DND-41 (cell line): ENCODE measurements at regions not wholly inside any gene's neighbourhood (a gene's known extent, or its start where the extent isn't known, plus 50 kb on each side); places are given as distances from the start of the nearest gene placed in this dataset.
"Not testable (repeated sequence)": the region's sequence is repeated elsewhere in the genome, so short reads cannot be mapped to it uniquely, and the experiment has no call there.

Experiments
- ATAC-seq: fragments of 200-7000 bp; cut with Tn5 transposase; 3 replicates; pipeline ENCODE4 v1.9.1; 2021; ENCODE audit warnings: low read depth; ENCODE audit not compliant: insufficient read depth
- DNase-seq: peaks from one replicate; pipeline ENCODE4 v3.0.0-alpha.2; 2020
- H2AFZ ChIP-seq: 2 replicates; pipeline ENCODE4 v1.6.0; 2012; ENCODE audit warnings: low read depth, low read length
- H3K27ac ChIP-seq: 2 replicates; pipeline ENCODE4 v1.5.1; 2012; ENCODE audit warnings: low read length, inconsistent platforms
- H3K27me3 ChIP-seq: fragments of 200-600 bp; sonication (generic); 2 replicates; pipeline ENCODE4 v1.6.0; 2012; ENCODE audit warnings: low read length, mild to moderate bottlenecking, inconsistent platforms; ENCODE audit not compliant: insufficient read depth, poor library complexity
- H3K36me3 ChIP-seq: 2 replicates; pipeline ENCODE4 v1.5.1; 2012; ENCODE audit warnings: low read length, inconsistent platforms; ENCODE audit not compliant: insufficient read depth
- H3K4me1 ChIP-seq: 2 replicates; pipeline ENCODE4 v1.5.1; 2012; ENCODE audit warnings: mild to moderate bottlenecking, low read length; ENCODE audit not compliant: insufficient read depth
- H3K4me2 ChIP-seq: 2 replicates; pipeline ENCODE4 v1.6.0; 2012; ENCODE audit warnings: mild to moderate bottlenecking, moderate library complexity, low read length, inconsistent platforms; ENCODE audit not compliant: insufficient read depth
- H3K4me3 ChIP-seq, 2 experiments: fragments of 200-600 bp in 1 of 2; shearing (Covaris generic) in 1 of 2; 2 replicates each; pipeline ENCODE4 v1.5.1; 2012 to 2016; ENCODE audit warnings: inconsistent platforms in 2 of 2, low read length in 2 of 2, mild to moderate bottlenecking in 2 of 2, low read depth in 1 of 2, moderate library complexity in 1 of 2
- H3K79me2 ChIP-seq: 2 replicates; pipeline ENCODE4 v1.6.0; 2012; ENCODE audit warnings: low read length, inconsistent platforms; ENCODE audit not compliant: insufficient read depth
- H3K9ac ChIP-seq: 2 replicates; pipeline ENCODE4 v1.6.0; 2012; ENCODE audit warnings: low read depth, mild to moderate bottlenecking, inconsistent platforms, low read length, moderate library complexity
- H3K9me3 ChIP-seq: 2 replicates; pipeline ENCODE4 v1.5.1; 2012; ENCODE audit warnings: low read length, moderate library complexity, mild to moderate bottlenecking, inconsistent platforms; ENCODE audit not compliant: insufficient read depth, severe bottlenecking
- H4K20me1 ChIP-seq: 2 replicates; pipeline ENCODE4 v1.6.0; 2012; ENCODE audit warnings: low read length; ENCODE audit not compliant: insufficient read depth
- EZH2 ChIP-seq: IDR thresholded peaks from 3 replicates; pipeline ENCODE4 v1.6.1; 2012; ENCODE audit warnings: borderline replicate concordance, low read depth, mild to moderate bottlenecking, moderate library complexity, low read length, inconsistent platforms; ENCODE audit not compliant: severe bottlenecking
- TF ChIP-seq, protein P1 (sequence below): IDR thresholded peaks from 2 replicates; pipeline ENCODE4 v1.5.1; 2012; ENCODE audit warnings: borderline replicate concordance, low read length, moderate library complexity, mild to moderate bottlenecking; ENCODE audit not compliant: poor library complexity, severe bottlenecking; ENCODE audit errors: extremely low read depth

DNA sequence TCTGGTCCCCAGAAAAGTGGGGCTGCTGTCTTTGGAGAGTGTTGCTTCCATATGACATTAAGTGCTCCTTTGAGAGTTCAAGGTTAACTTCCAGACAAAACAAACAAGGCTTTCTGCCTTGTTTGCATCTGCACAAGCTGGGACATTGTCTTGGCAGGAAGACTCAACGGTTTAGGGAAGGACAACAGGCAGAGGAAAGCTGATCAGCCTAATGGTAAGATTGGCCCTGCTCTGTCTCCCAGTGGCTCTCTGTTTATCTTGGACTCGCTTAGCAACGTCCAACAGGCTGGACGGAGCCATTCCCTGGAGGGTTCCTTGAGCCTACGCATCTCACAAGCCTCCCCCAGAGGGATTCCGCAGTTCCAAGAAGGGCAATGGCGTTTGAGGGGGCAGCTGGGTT is 62.2 kb upstream of the SLC44A3 start:
- Histone ChIP-seq H2AFZ (0 out of 2 replicates have a peak overlapping the region, but pooled peaks have one; percentile 3), H3K4me2 (no peak overlapping the region), H3K4me1 (peaks cover 21% of the 10 kb centered on the region), H3K27ac (no peak overlapping the region), H3K4me3 (no peak overlapping the region), H4K20me1 (no peaks in the 10 kb centered on the region), H3K9ac (no peak overlapping the region), H3K9me3 (no peaks in the 10 kb centered on the region), H3K36me3 (no peaks in the 10 kb centered on the region), H3K27me3 (no peaks in the 10 kb centered on the region), H3K79me2 (no peaks in the 10 kb centered on the region)
- TF ChIP-seq EZH2: no peak
- TF ChIP-seq, protein P1, sequence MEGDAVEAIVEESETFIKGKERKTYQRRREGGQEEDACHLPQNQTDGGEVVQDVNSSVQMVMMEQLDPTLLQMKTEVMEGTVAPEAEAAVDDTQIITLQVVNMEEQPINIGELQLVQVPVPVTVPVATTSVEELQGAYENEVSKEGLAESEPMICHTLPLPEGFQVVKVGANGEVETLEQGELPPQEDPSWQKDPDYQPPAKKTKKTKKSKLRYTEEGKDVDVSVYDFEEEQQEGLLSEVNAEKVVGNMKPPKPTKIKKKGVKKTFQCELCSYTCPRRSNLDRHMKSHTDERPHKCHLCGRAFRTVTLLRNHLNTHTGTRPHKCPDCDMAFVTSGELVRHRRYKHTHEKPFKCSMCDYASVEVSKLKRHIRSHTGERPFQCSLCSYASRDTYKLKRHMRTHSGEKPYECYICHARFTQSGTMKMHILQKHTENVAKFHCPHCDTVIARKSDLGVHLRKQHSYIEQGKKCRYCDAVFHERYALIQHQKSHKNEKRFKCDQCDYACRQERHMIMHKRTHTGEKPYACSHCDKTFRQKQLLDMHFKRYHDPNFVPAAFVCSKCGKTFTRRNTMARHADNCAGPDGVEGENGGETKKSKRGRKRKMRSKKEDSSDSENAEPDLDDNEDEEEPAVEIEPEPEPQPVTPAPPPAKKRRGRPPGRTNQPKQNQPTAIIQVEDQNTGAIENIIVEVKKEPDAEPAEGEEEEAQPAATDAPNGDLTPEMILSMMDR: no peak
- DNase-seq: no peak
- ATAC-seq: no peak

DNA sequence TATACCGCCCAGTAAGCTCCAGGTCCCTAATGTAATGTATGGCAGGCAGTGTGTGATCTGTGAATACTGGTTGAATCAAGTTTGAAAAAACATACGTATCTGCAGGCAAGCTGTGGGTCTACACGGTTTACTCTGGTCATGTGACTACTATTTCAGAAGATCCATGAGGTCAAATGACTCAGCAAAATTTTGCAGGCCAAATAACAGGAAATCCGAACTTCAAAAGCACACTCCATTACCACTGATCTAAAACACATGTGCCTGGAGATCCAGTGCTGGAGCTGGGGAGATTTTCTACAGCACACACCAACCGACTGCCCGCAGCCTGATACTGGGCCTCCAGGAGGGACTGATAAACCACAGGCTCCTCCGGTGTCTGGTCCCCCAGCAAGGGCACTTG is 64.5 kb upstream of the SLC44A3 start:
- Histone ChIP-seq H3K27ac (peak overlapping the region; percentile 58), H3K79me2 (no peaks in the 10 kb centered on the region), H3K4me2 (no peak overlapping the region), H3K9ac (no peak overlapping the region; the same call in 1 of the 2 replicates), H4K20me1 (no peaks in the 10 kb centered on the region), H3K36me3 (no peaks in the 10 kb centered on the region), H2AFZ (peak overlapping the region; percentile 66), H3K9me3 (no peaks in the 10 kb centered on the region), H3K4me1 (peaks cover 21% of the 10 kb centered on the region), H3K27me3 (no peaks in the 10 kb centered on the region), H3K4me3 (no peak overlapping the region)
- TF ChIP-seq, protein P1: no peak
- no peak for TF ChIP-seq EZH2
- ATAC-seq (peak; percentile 88), DNase-seq (peak; percentile 69)

GRCh38 chr1:94755016-94755415 is 65.1 kb upstream of the SLC44A3 start:
- not testable (repeated sequence) for H3K36me3 ChIP-seq, H3K79me2 ChIP-seq, H3K9ac ChIP-seq, H3K27me3 ChIP-seq, H3K9me3 ChIP-seq, DNase-seq, ATAC-seq, H3K4me3 ChIP-seq, H3K4me2 ChIP-seq, H4K20me1 ChIP-seq
- Histone ChIP-seq H2AFZ (peak overlapping the region; percentile 59), H3K4me1 (peaks cover 21% of the 10 kb centered on the region), H3K27ac (peak overlapping the region; percentile 22)

GRCh38 chr1:94754570-94754969 is 65.6 kb upstream of the SLC44A3 start:
- peak overlapping the region; percentile 59 for H2AFZ ChIP-seq
- H3K79me2 ChIP-seq: no peaks in the 10 kb centered on the region
- peaks cover 1% of the 10 kb centered on the region for H3K9me3 ChIP-seq
- H3K4me1 ChIP-seq: peaks cover 21% of the 10 kb centered on the region
- H3K9ac ChIP-seq: no peak overlapping the region; the same call in 1 of the 2 replicates
- no peak for DNase-seq
- H3K36me3 ChIP-seq: no peaks in the 10 kb centered on the region
- H3K4me2 ChIP-seq: no peak overlapping the region
- H4K20me1 ChIP-seq: no peaks in the 10 kb centered on the region
- H3K27ac ChIP-seq: peak overlapping the region; percentile 22
- TF ChIP-seq EZH2: no peak
- TF ChIP-seq, protein P1: no peak
- H3K4me3 ChIP-seq: no peak overlapping the region
- H3K27me3 ChIP-seq: no peaks in the 10 kb centered on the region
- ATAC-seq: no peak
